ENCODE measurements at regions not wholly inside any gene's neighbourhood (a gene's known extent, or its start where the extent isn't known, plus 50 kb on each side); places are given as distances from the start of the nearest gene placed in this dataset.
"Not testable (repeated sequence)": the region's sequence is repeated elsewhere in the genome, so short reads cannot be mapped to it uniquely, and the experiment has no call there.

DNA sequence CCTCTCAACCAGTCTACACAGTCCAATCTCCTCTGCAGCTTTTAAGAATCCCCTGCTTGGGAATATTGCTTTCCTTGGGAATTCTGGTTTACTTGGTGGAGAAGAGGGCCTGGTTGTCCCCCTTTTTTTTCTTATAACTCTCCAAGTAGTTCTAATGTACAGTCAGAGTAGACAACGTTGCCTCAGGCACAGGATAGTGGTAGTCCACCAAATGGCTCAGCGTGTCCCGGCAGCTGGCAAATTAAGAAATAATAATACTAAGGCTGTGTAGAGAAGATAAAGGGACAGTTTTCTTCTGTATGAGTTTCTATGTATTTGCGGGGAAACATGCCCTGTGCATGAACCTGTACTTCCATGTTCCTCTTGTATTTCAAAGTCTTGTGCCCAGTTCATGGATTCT is 145.7 kb upstream of the RREB1 start:
- Mint-ChIP-seq H3K36me3 (no peaks in the 10 kb centered on the region), H3K9me3 (peaks cover 3% of the 10 kb centered on the region), H3K27ac (no peak overlapping the region), H3K4me3 (no peak overlapping the region), H3K4me1 (no peaks in the 10 kb centered on the region)
- no peak for ATAC-seq
- no peak for DNase-seq (ENCODE audit: low spot score in 2 of 2)

DNA sequence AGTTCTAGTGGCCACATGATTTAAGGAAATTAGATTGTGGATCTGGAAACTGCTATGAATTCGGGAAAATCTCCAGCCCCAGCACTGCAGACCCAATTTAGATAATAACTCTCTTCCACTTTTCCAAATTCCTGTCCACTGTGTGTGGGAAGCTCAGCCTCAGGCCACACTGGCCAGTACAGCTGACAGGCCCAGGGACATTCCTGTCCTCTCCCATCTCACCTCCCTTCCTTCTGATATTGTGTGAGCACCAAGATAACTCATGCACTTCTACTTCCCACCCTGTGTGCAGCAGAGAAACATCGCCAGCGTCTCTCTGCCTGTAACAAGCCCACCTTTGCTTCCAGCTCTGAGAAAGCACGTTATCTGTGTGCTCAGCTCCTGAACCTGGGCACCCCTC is 145.1 kb upstream of the RREB1 start:
- no peak overlapping the region for H3K4me3 Mint-ChIP-seq
- peaks cover 3% of the 10 kb centered on the region for H3K9me3 Mint-ChIP-seq
- DNase-seq (ENCODE audit: low spot score in 2 of 2) (no peak), ATAC-seq (no peak)
- no peak overlapping the region for H3K27ac Mint-ChIP-seq
- H3K36me3 Mint-ChIP-seq: no peaks in the 10 kb centered on the region
- no peaks in the 10 kb centered on the region for H3K4me1 Mint-ChIP-seq

GRCh38 chr6:6963390-6963789 is 144.4 kb upstream of the RREB1 start:
- not testable (repeated sequence) for H3K4me3 Mint-ChIP-seq; ATAC-seq; H3K27ac Mint-ChIP-seq; H3K4me1 Mint-ChIP-seq; H3K36me3 Mint-ChIP-seq; DNase-seq (ENCODE audit: low spot score in 2 of 2); H3K9me3 Mint-ChIP-seq

GRCh38 chr6:6964675-6965074 is 143.1 kb upstream of the RREB1 start:
- Mint-ChIP-seq H3K4me1 (no peaks in the 10 kb centered on the region), H3K9me3 (peaks cover 3% of the 10 kb centered on the region), H3K4me3 (no peak overlapping the region), H3K36me3 (no peaks in the 10 kb centered on the region), H3K27ac (no peak overlapping the region)
- ATAC-seq (no peak), DNase-seq (ENCODE audit: low spot score in 2 of 2) (no peak)

- ATAC-seq (no peak), DNase-seq (ENCODE audit: low spot score in 2 of 2) (no peak)
- Mint-ChIP-seq H3K9me3 (no peaks in the 10 kb centered on the region), H3K4me3 (no peak overlapping the region), H3K27ac (no peak overlapping the region), H3K4me1 (no peaks in the 10 kb centered on the region), H3K36me3 (no peaks in the 10 kb centered on the region)
Measured at GRCh38 chr6:6966127-6966526, 141.6 kb upstream of the RREB1 start.

GRCh38 chr6:6966569-6966968 is 141.2 kb upstream of the RREB1 start:
- no peaks in the 10 kb centered on the region for H3K4me1 Mint-ChIP-seq
- no peaks in the 10 kb centered on the region for H3K9me3 Mint-ChIP-seq
- H3K27ac Mint-ChIP-seq: no peak overlapping the region
- DNase-seq (ENCODE audit: low spot score in 2 of 2): no peak
- H3K36me3 Mint-ChIP-seq: no peaks in the 10 kb centered on the region
- H3K4me3 Mint-ChIP-seq: no peak overlapping the region
- no peak for ATAC-seq

DNA sequence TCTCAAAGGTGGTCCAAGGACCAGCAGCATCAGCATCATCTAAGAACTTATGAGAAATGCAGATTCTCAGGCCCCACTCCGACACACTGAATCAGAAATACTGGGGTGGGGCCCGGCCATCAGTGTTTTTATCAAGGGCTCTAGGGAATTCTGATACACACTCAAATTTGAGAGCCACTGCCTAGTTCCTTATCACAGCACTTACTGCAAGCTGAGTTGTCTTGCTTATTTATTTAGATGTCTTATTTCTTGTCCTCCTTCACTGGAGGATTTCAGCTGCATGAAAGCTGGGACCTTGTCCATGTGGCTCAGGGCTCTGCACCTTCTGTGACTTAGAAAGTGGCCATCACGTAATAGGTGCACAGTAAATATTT is 139.4 kb upstream of the RREB1 start:
- H3K36me3 Mint-ChIP-seq: no peaks in the 10 kb centered on the region
- H3K4me3 Mint-ChIP-seq: no peak overlapping the region
- no peaks in the 10 kb centered on the region for H3K9me3 Mint-ChIP-seq
- H3K27ac Mint-ChIP-seq: no peak overlapping the region
- DNase-seq (ENCODE audit: low spot score in 2 of 2): no peak
- ATAC-seq: no peak
- no peaks in the 10 kb centered on the region for H3K4me1 Mint-ChIP-seq

- Mint-ChIP-seq H3K9me3 (no peaks in the 10 kb centered on the region), H3K4me3 (no peak overlapping the region), H3K27ac (no peak overlapping the region), H3K4me1 (no peaks in the 10 kb centered on the region), H3K36me3 (no peaks in the 10 kb centered on the region)
- no peak for ATAC-seq
- DNase-seq (ENCODE audit: low spot score in 2 of 2): no peak
Measured at GRCh38 chr6:6968731-6969552, 138.8 kb upstream of the RREB1 start.

- Mint-ChIP-seq H3K36me3 (no peaks in the 10 kb centered on the region), H3K4me1 (no peaks in the 10 kb centered on the region), H3K9me3 (no peaks in the 10 kb centered on the region), H3K27ac (no peak overlapping the region), H3K4me3 (no peak overlapping the region)
- DNase-seq (ENCODE audit: low spot score in 2 of 2) (no peak), ATAC-seq (no peak)
Measured at GRCh38 chr6:6969761-6970223, 138.0 kb upstream of the RREB1 start.

- Mint-ChIP-seq H3K36me3 (no peaks in the 10 kb centered on the region), H3K9me3 (no peaks in the 10 kb centered on the region), H3K4me3 (no peak overlapping the region), H3K4me1 (no peaks in the 10 kb centered on the region), H3K27ac (no peak overlapping the region)
- DNase-seq (ENCODE audit: low spot score in 2 of 2) (no peak), ATAC-seq (no peak)
Measured at GRCh38 chr6:6970851-6971250, 136.9 kb upstream of the RREB1 start.

- H3K36me3 Mint-ChIP-seq: no peaks in the 10 kb centered on the region
Measured at GRCh38 chr6:6971369-6971768, 136.4 kb upstream of the RREB1 start.

GRCh38 chr6:6972456-6972855 is 135.3 kb upstream of the RREB1 start:
- Mint-ChIP-seq H3K4me3 (no peak overlapping the region), H3K4me1 (no peaks in the 10 kb centered on the region), H3K9me3 (no peaks in the 10 kb centered on the region), H3K27ac (no peak overlapping the region), H3K36me3 (no peaks in the 10 kb centered on the region)
- DNase-seq (ENCODE audit: low spot score in 2 of 2) (no peak), ATAC-seq (no peak)

More at GRCh38 chr6:6971369-6971768, 136.4 kb upstream of the RREB1 start:
- no peak for ATAC-seq
- Mint-ChIP-seq H3K4me1 (no peaks in the 10 kb centered on the region), H3K27ac (no peak overlapping the region), H3K4me3 (no peak overlapping the region), H3K9me3 (no peaks in the 10 kb centered on the region)
- no peak for DNase-seq (ENCODE audit: low spot score in 2 of 2)

DNA sequence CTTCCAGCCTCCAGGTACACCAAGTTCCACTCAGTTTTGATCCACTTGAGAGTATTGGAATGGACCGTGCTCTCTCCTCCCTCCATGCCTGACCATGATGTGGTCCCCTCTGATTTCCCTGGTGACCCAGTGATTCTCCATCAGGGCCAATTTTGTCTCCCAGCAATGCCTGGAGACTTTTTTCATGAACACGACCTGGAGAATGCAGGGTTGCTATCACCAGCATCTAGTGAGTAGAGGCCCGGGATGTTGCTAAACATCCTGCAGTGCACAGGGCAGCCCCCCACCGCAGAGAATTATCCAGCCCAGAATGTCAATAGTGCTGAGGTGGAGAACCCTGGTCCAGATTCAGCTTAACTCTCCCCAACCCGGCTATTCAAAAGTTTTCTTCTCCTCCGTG is 134.0 kb upstream of the RREB1 start:
- no peaks in the 10 kb centered on the region for H3K9me3 Mint-ChIP-seq
- no peak overlapping the region for H3K4me3 Mint-ChIP-seq
- no peaks in the 10 kb centered on the region for H3K4me1 Mint-ChIP-seq
- ATAC-seq (no peak), DNase-seq (ENCODE audit: low spot score in 2 of 2) (no peak)
- H3K36me3 Mint-ChIP-seq: no peaks in the 10 kb centered on the region
- no peak overlapping the region for H3K27ac Mint-ChIP-seq

DNA sequence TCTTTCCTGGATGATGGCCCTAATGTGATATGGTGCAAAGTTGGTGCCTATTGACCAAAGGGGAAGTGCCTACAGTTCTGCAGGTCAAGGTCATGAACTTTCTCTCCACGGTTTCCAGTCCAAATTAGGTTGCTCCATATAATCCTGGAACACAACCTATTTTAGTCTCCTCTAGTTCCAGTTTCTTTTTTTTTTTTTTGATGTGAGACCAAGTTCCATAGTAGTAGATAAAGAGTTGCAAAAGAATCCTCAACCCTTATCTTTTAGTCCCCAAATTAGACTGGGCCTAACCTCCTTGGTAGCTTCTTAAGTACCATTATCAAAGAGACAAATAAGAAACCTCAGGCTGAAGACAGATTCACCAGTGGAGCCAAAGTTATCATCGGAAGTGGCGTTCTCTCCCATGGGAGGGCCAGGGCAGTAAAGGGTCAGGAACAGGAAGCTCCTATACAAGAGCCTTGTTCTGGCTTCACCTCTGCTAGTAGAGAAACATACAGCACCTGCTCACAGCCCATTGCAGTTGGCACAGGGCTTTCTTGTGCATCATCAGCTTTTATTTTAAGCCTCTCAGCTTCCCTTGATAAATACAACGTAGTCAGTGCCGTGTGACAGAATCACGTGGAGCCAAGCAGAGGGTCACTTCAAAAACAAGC is 132.2 kb upstream of the RREB1 start:
- Mint-ChIP-seq H3K27ac (no peak overlapping the region), H3K9me3 (no peaks in the 10 kb centered on the region), H3K4me1 (no peaks in the 10 kb centered on the region), H3K36me3 (no peaks in the 10 kb centered on the region), H3K4me3 (no peak overlapping the region)
- ATAC-seq: no peak
- no peak for DNase-seq (ENCODE audit: low spot score in 2 of 2)

GRCh38 chr6:6976193-6976592 is 131.6 kb upstream of the RREB1 start:
- Mint-ChIP-seq H3K27ac (no peak overlapping the region), H3K4me1 (no peaks in the 10 kb centered on the region), H3K4me3 (no peak overlapping the region), H3K9me3 (no peaks in the 10 kb centered on the region), H3K36me3 (no peaks in the 10 kb centered on the region)
- ATAC-seq: no peak
- no peak for DNase-seq (ENCODE audit: low spot score in 2 of 2)

GRCh38 chr6:6978731-6979130 is 129.0 kb upstream of the RREB1 start:
- DNase-seq (ENCODE audit: low spot score in 2 of 2): no peak

More at GRCh38 chr6:6978731-6979130, 129.0 kb upstream of the RREB1 start:
- Mint-ChIP-seq H3K4me1 (no peaks in the 10 kb centered on the region), H3K36me3 (no peaks in the 10 kb centered on the region), H3K4me3 (no peak overlapping the region), H3K9me3 (no peaks in the 10 kb centered on the region), H3K27ac (no peak overlapping the region)
- no peak for ATAC-seq

All from stimulated activated effector memory CD8-positive, alpha-beta T cell treated with anti-CD3 and anti-CD28 coated beads, Interleukin-12 subunit alpha, Interleukin-12 subunit beta, amount 100 ng/mL, for 72 hours (primary cell).